IMR-90 (cell line): ENCODE measurements at regions not wholly inside any gene's neighbourhood (a gene's known extent, or its start where the extent isn't known, plus 50 kb on each side); places are given as distances from the start of the nearest gene placed in this dataset.

Experiments used
- ATAC-seq: fragments of 200-7000 bp; cut with Tn5 transposase; 2 replicates; pipeline ENCODE4 v1.9.1; 2020; ENCODE audit warnings: low read depth, mild to moderate bottlenecking, moderate library complexity
- BruUV-seq: library from RNA; stranded (reverse); fragments of 400-500 nt; replicated peaks from 2 replicates; lab custom pipeline; 2021; lab: Mats Ljungman, UMichigan
- CTCF ChIA-PET: fragments of 300-600 bp; formaldehyde crosslinking; extraction: SDS; loops from one replicate; lab custom pipeline; 2021; ENCODE audit warnings: antibody characterized with exemption; lab: Yijun Ruan, JAX
- POLR2A ChIA-PET: fragments of 300-600 bp; sonication (Branson Sonifier 250); formaldehyde crosslinking; loops from one replicate; lab custom pipeline; 2022; ENCODE audit warnings: antibody characterized with exemption; ENCODE audit not compliant: unreplicated experiment; lab: Charles Lee
- DNase-seq: peaks from one replicate; pipeline ENCODE4 v3.0.0; 2013
- H2AFZ ChIP-seq: replicated peaks from 2 replicates; pipeline ENCODE3; 2013; ENCODE audit warnings: low read length, mild to moderate bottlenecking; ENCODE audit not compliant: poor library complexity
- H2AK5ac ChIP-seq: 2 replicates; pipeline ENCODE4 v1.6.1; 2013; ENCODE audit warnings: low read depth, low read length, inconsistent platforms
- H2AK9ac ChIP-seq: replicated peaks from 2 replicates; pipeline ENCODE3; 2013; ENCODE audit warnings: mild to moderate bottlenecking, low read depth, low read length, moderate library complexity; ENCODE audit not compliant: poor library complexity
- H2BK120ac ChIP-seq: 2 replicates; pipeline ENCODE4 v1.6.1; 2013; ENCODE audit warnings: low read depth, low read length, inconsistent platforms
- H2BK15ac ChIP-seq: 3 replicates; pipeline ENCODE4 v1.6.1; 2013; ENCODE audit warnings: low read depth, low read length, inconsistent platforms
- H2BK20ac ChIP-seq: 2 replicates; pipeline ENCODE4 v1.6.1; 2013; ENCODE audit warnings: low read depth, mild to moderate bottlenecking, inconsistent platforms, low read length, moderate library complexity
- H2BK5ac ChIP-seq: 2 replicates; pipeline ENCODE4 v1.6.1; 2013; ENCODE audit warnings: mild to moderate bottlenecking, low read depth, low read length, inconsistent platforms; ENCODE audit not compliant: poor library complexity, severe bottlenecking
- H3K14ac ChIP-seq: replicated peaks from 2 replicates; pipeline ENCODE4 v1.6.1; 2013; ENCODE audit warnings: low read depth, low read length, inconsistent platforms
- H3K18ac ChIP-seq: 2 replicates; pipeline ENCODE4 v1.6.1; 2013; ENCODE audit warnings: low read depth, low read length, control low read depth
- H3K23ac ChIP-seq: 2 replicates; pipeline ENCODE4 v1.6.1; 2013; ENCODE audit warnings: low read depth, low read length, inconsistent platforms
- H3K27ac ChIP-seq: 2 replicates; pipeline ENCODE4 v1.5.1; 2013; ENCODE audit warnings: mild to moderate bottlenecking, control low read depth, low read length; ENCODE audit not compliant: insufficient read depth
- H3K27me3 ChIP-seq: 2 replicates; pipeline ENCODE4 v1.6.1; 2013; ENCODE audit warnings: low read length; ENCODE audit not compliant: control insufficient read depth, insufficient read depth
- H3K36me3 ChIP-seq: 2 replicates; pipeline ENCODE4 v1.6.1; 2013; ENCODE audit warnings: low read length, mixed read lengths; ENCODE audit not compliant: control insufficient read depth, insufficient read depth
- H3K4ac ChIP-seq: 2 replicates; pipeline ENCODE4 v1.6.1; 2013; ENCODE audit warnings: low read depth, low read length, inconsistent platforms
- H3K4me1 ChIP-seq: 2 replicates; pipeline ENCODE4 v1.6.1; 2013; ENCODE audit warnings: low read length, mixed read lengths; ENCODE audit not compliant: control insufficient read depth, insufficient read depth
- H3K4me2 ChIP-seq: 2 replicates; pipeline ENCODE4 v1.6.1; 2013; ENCODE audit warnings: low read depth, mild to moderate bottlenecking, control low read depth, low read length, moderate library complexity
- H3K4me3 ChIP-seq: 2 replicates; pipeline ENCODE4 v1.5.1; 2013; ENCODE audit warnings: low read depth, mild to moderate bottlenecking, control low read depth, low read length, moderate library complexity; ENCODE audit not compliant: insufficient read depth
- H3K56ac ChIP-seq: 2 replicates; pipeline ENCODE4 v1.6.1; 2013; ENCODE audit warnings: low read length, inconsistent platforms; ENCODE audit not compliant: insufficient read depth; ENCODE audit errors: extremely low read depth
- H3K79me1 ChIP-seq, 2 experiments: 2 replicates each; pipeline ENCODE4 v1.6.1; 2013; ENCODE audit warnings: low read length in 2 of 2, inconsistent platforms in 1 of 2, low read depth in 1 of 2
- H3K9ac ChIP-seq: 2 replicates; pipeline ENCODE4 v1.6.1; 2013; ENCODE audit warnings: low read depth, low read length, control low read depth
- H3K9me1 ChIP-seq: 2 replicates; pipeline ENCODE4 v1.6.1; 2013; ENCODE audit warnings: low read length, inconsistent platforms; ENCODE audit not compliant: insufficient read depth
- H3K9me3 ChIP-seq: 2 replicates; pipeline ENCODE4 v1.6.1; 2013; ENCODE audit warnings: low read length; ENCODE audit not compliant: control insufficient read depth, insufficient read depth
- H4K20me1 ChIP-seq: 2 replicates; pipeline ENCODE4 v1.6.1; 2013; ENCODE audit warnings: low read length, inconsistent platforms; ENCODE audit not compliant: insufficient read depth
- H4K5ac ChIP-seq: 2 replicates; pipeline ENCODE4 v1.6.1; 2013; ENCODE audit warnings: mild to moderate bottlenecking, low read depth, low read length, control low read depth
- H4K8ac ChIP-seq, 2 experiments: 2 replicates each; pipeline ENCODE4 v1.6.1; 2013; ENCODE audit warnings: low read depth in 2 of 2, low read length in 2 of 2, control low read depth in 1 of 2, inconsistent platforms in 1 of 2
- H4K91ac ChIP-seq: 2 replicates; pipeline ENCODE4 v1.6.1; 2013; ENCODE audit warnings: low read depth, low read length, inconsistent platforms; ENCODE audit not compliant: insufficient read depth
- NFE2L2 ChIP-seq: fragments of 150-350 bp; IDR thresholded peaks from 2 replicates; pipeline ENCODE4 v1.6.1; 2016; ENCODE audit warnings: low read depth, mild to moderate bottlenecking, low read length
- WGBS, 2 experiments: methylation state at CpG; one replicate each; pipeline versions ENCODE4 v1.1.5 to v1.1.7; 2013; ENCODE audit warnings: missing lambda C conversion rate in 2 of 2; ENCODE audit not compliant: insufficient read length in 1 of 2; ENCODE audit errors: extremely low coverage in 2 of 2; 5-methylcytosine and 5-hydroxymethylcytosine counted together
- dilution Hi-C: fragments of 300-500 bp; cut with HindIII; formaldehyde crosslinking; loops from one replicate; pipeline ENCODE4 v1.14.3; 2018; ENCODE audit warnings: low sequenced_read_pairs; ENCODE audit not compliant: unreplicated experiment
- in situ Hi-C: fragments of 300-500 bp; cut with MboI; formaldehyde crosslinking; loops from 3 replicates; pipeline ENCODE4 v1.14.3; 2019; ENCODE audit warnings: low sequenced_read_pairs, inconsistent platforms, mixed read lengths
- intact Hi-C: fragments of 100-400 bp; cut with micrococcal nuclease; formaldehyde crosslinking; loops from 2 replicates; pipeline ENCODE4 v1.10.0; 2022

- Histone ChIP-seq H3K4me3 (no peak overlapping the region), H3K23ac (no peak overlapping the region), H3K9me1 (no peaks in the 10 kb centered on the region), H3K14ac (no peak overlapping the region), H3K4ac (no peak overlapping the region), H3K27ac (no peak overlapping the region), H3K9ac (no peak overlapping the region), H2BK15ac (no peak overlapping the region), H2AFZ (no peak overlapping the region), H3K4me1 (no peaks in the 10 kb centered on the region), H4K91ac (no peak overlapping the region), H2BK20ac (no peak overlapping the region), H3K27me3 (no peaks in the 10 kb centered on the region; the same call in 1 of the 2 replicates), H3K56ac (no peak overlapping the region), H4K5ac (no peak overlapping the region), H3K4me2 (no peak overlapping the region), H3K36me3 (no peaks in the 10 kb centered on the region), H2BK5ac (no peak overlapping the region), H3K9me3 (0 out of 2 replicates have a peak, but pooled peaks cover 2% of the 10 kb centered on the region), H4K20me1 (no peaks in the 10 kb centered on the region), H2AK5ac (no peak overlapping the region), H3K18ac (no peak overlapping the region), H2BK120ac (no peak overlapping the region), H4K8ac (no peak overlapping the region), H2AK9ac (no peak overlapping the region), H3K79me1 (no peaks in the 10 kb centered on the region)
- BruUV-seq: no TSS peak
- no peak for ATAC-seq
- in situ Hi-C loops (no loop called here), dilution Hi-C loops (no loop called here), intact Hi-C loops (no loop called here)
- 100% methylated on average over 1 of the region's 3 CpGs; no CpG with 5 or more reads in 1 of the 2 experiments for WGBS, 2 experiments
- DNase-seq: no peak
- ChIA-PET POLR2A (no interaction called here), CTCF (no interaction called here)
- TF ChIP-seq NFE2L2: no peak
These were observed 240.5 kb upstream of the TMCO5A start for GRCh38 chr15:37693926-37694325.
